GM23338 (cell line): ENCODE measurements at regions not wholly inside any gene's neighbourhood (a gene's known extent, or its start where the extent isn't known, plus 50 kb on each side); places are given as distances from the start of the nearest gene placed in this dataset.

ENCODE experiments used
- ATAC-seq: fragments of 200-7000 bp; cut with Tn5 transposase; 3 replicates; pipeline ENCODE4 v1.9.1; 2020
- DNase-seq: peaks from one replicate; pipeline ENCODE4 v3.0.0-alpha.2; 2015; ENCODE audit warnings: low spot score
- H2AFZ ChIP-seq: fragments of 200-600 bp; sonication (generic); 2 replicates; pipeline ENCODE4 v1.8.0; 2016; ENCODE audit warnings: antibody characterized with exemption, mild to moderate bottlenecking, moderate library complexity
- H3F3A ChIP-seq: fragments of 200-600 bp; sonication (generic); replicated peaks from 2 replicates; pipeline ENCODE4 v1.8.0; 2017; ENCODE audit warnings: antibody characterized with exemption, mixed run types, low read depth
- H3K27ac ChIP-seq: fragments of 200-600 bp; sonication (generic); 2 replicates; pipeline ENCODE4 v1.6.1; 2016; ENCODE audit warnings: low read depth
- H3K27me3 ChIP-seq: fragments of 200-600 bp; sonication (generic); 2 replicates; pipeline ENCODE4 v1.8.0; 2016; ENCODE audit warnings: mild to moderate bottlenecking, mixed run types, moderate library complexity; ENCODE audit not compliant: insufficient read depth
- H3K36me3 ChIP-seq: fragments of 200-600 bp; sonication (generic); 2 replicates; pipeline ENCODE4 v1.8.0; 2016; ENCODE audit warnings: mild to moderate bottlenecking; ENCODE audit not compliant: insufficient read depth
- H3K4me1 ChIP-seq: fragments of 200-600 bp; sonication (generic); 2 replicates; pipeline ENCODE4 v1.8.0; 2016; ENCODE audit warnings: mild to moderate bottlenecking, moderate library complexity; ENCODE audit not compliant: insufficient read depth
- H3K4me2 ChIP-seq: fragments of 200-600 bp; sonication (generic); 2 replicates; pipeline ENCODE4 v1.7.1; 2017; ENCODE audit warnings: mixed run types
- H3K4me3 ChIP-seq: fragments of 200-600 bp; sonication (generic); 2 replicates; pipeline ENCODE4 v1.6.1; 2016; ENCODE audit warnings: mixed run types
- H3K79me2 ChIP-seq: fragments of 200-600 bp; sonication (generic); replicated peaks from 2 replicates; pipeline ENCODE4 v1.8.0; 2017; ENCODE audit warnings: mild to moderate bottlenecking; ENCODE audit not compliant: insufficient read depth
- H3K9me2 ChIP-seq: fragments of 200-600 bp; sonication (generic); 2 replicates; pipeline ENCODE4 v1.8.0; 2017; ENCODE audit not compliant: insufficient read depth
- H4K20me1 ChIP-seq: fragments of 200-600 bp; sonication (generic); replicated peaks from 2 replicates; pipeline ENCODE4 v1.8.0; 2017; ENCODE audit warnings: mild to moderate bottlenecking; ENCODE audit not compliant: insufficient read depth
- H3K27ac Mint-ChIP-seq: 2 replicates; pipeline ENCODE4 v1.8.0; 2020; ENCODE audit warnings: inconsistent platforms, mild to moderate bottlenecking, moderate library complexity, mixed read lengths
- H3K27me3 Mint-ChIP-seq: 3 replicates; pipeline ENCODE4 v1.8.0; 2022; ENCODE audit warnings: low read depth, mild to moderate bottlenecking, moderate library complexity, mixed read lengths, inconsistent platforms; ENCODE audit not compliant: insufficient read depth, poor library complexity
- H3K36me3 Mint-ChIP-seq: 3 replicates; pipeline ENCODE4 v1.8.0; 2021; ENCODE audit warnings: low read depth, mild to moderate bottlenecking, inconsistent platforms, moderate library complexity, mixed read lengths
- H3K4me1 Mint-ChIP-seq: 3 replicates; pipeline ENCODE4 v1.8.0; 2020; ENCODE audit warnings: mild to moderate bottlenecking, inconsistent platforms, mixed read lengths
- H3K4me3 Mint-ChIP-seq: 3 replicates; pipeline ENCODE4 v1.8.0; 2021; ENCODE audit warnings: moderate library complexity, mild to moderate bottlenecking, inconsistent platforms, mixed read lengths
- H3K9me3 Mint-ChIP-seq: 3 replicates; pipeline ENCODE4 v1.8.0; 2020; ENCODE audit warnings: moderate library complexity, mild to moderate bottlenecking, inconsistent platforms, mixed read lengths
- CREB1 ChIP-seq: fragments of 250-450 bp; sonication (Bioruptor Pico); IDR thresholded peaks from 2 replicates; pipeline ENCODE4 v1.5.0; 2020; ENCODE audit warnings: low read depth, mild to moderate bottlenecking, moderate library complexity
- EZH2 ChIP-seq: fragments of 200-600 bp; sonication (generic); IDR thresholded peaks from one replicate; pipeline ENCODE4 v1.8.0; 2017; ENCODE audit warnings: antibody characterized with exemption, mild to moderate bottlenecking, low read depth; ENCODE audit not compliant: unreplicated experiment
- NANOG ChIP-seq: IDR thresholded peaks from 2 replicates; pipeline ENCODE4 v1.6.1; 2016; ENCODE audit warnings: antibody characterized with exemption, borderline replicate concordance
- POLR2AphosphoS5 ChIP-seq: IDR thresholded peaks from 2 replicates; pipeline ENCODE4 v1.6.1; 2016; ENCODE audit warnings: antibody characterized with exemption, low read depth
- STAT1 ChIP-seq: IDR thresholded peaks from one replicate; pipeline ENCODE4 v1.6.1; 2016; ENCODE audit warnings: antibody characterized with exemption; ENCODE audit not compliant: unreplicated experiment
- ZNF114 ChIP-seq: fragments of 250-450 bp; sonication (Bioruptor Pico); IDR thresholded peaks from 2 replicates; pipeline ENCODE4 v1.5.0; 2020; ENCODE audit warnings: mild to moderate bottlenecking, moderate library complexity
- ZNF331 ChIP-seq: fragments of 250-450 bp; sonication (Bioruptor Pico); IDR thresholded peaks from 2 replicates; pipeline ENCODE4 v1.5.0; 2020; ENCODE audit warnings: low read depth, mild to moderate bottlenecking, moderate library complexity
- TF ChIP-seq, protein P1 (sequence below): IDR thresholded peaks from 2 replicates; pipeline ENCODE4 v1.6.1; 2016; ENCODE audit warnings: antibody characterized with exemption
- TF ChIP-seq, protein P2 (sequence below): fragments of 250-450 bp; sonication (Bioruptor Pico); IDR thresholded peaks from 2 replicates; pipeline ENCODE4 v1.5.0; 2020; ENCODE audit warnings: mild to moderate bottlenecking, moderate library complexity
- TF ChIP-seq, protein P3 (sequence below), 2 experiments: fragments of 200-600 bp in 1 of 2; sonication (generic) in 1 of 2; conservative IDR thresholded peaks; 2 replicates each; pipeline versions ENCODE4 v1.5.1 to v1.6.1; 2016 to 2017; ENCODE audit warnings: antibody characterized with exemption in 2 of 2, low read depth in 2 of 2, mild to moderate bottlenecking in 2 of 2, moderate library complexity in 1 of 2

DNA sequence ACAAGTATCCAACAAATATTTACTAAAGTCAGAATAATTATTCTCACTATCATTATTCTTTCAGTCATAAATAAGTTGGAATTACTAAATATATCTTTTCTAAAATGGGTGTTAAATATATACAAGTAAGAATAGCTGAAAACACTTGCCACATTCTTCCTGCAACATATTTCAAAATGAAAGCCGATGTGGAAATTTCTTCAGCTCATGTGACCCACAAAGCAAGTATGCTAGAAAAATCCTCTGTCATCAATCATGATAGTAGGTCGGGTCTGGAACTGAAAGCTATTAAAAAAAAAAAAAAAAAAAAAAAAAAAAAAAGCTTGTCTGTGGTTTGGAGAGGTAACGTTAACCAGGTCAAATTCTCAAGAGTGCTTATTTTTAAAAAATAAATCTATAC lies 344.7 kb downstream of the NEBL start:
- no peak for DNase-seq
- Mint-ChIP-seq H3K9me3 (peaks cover 28% of the 10 kb centered on the region), H3K4me3 (no peak overlapping the region), H3K27me3 (no peaks in the 10 kb centered on the region), H3K36me3 (peaks cover 19% of the 10 kb centered on the region), H3K4me1 (no peaks in the 10 kb centered on the region), H3K27ac (no peak overlapping the region)
- H2AFZ ChIP-seq, result no peak overlapping the region
- H3K27me3 ChIP-seq, result no peaks in the 10 kb centered on the region
- ATAC-seq, result no peak
- H3K79me2 ChIP-seq, result no peaks in the 10 kb centered on the region
- H4K20me1 ChIP-seq, result no peaks in the 10 kb centered on the region
- no peak overlapping the region for H3K27ac ChIP-seq
- no peak overlapping the region for H3K4me3 ChIP-seq
- no peaks in the 10 kb centered on the region for H3K4me1 ChIP-seq
- peaks cover 5% of the 10 kb centered on the region; the same call in 1 of the 2 replicates for H3K9me2 ChIP-seq
- H3F3A ChIP-seq, result no peaks in the 10 kb centered on the region
- TF ChIP-seq STAT1 (no peak), POLR2AphosphoS5 (no peak), EZH2 (no peak), ZNF114 (CRISPR knock-in tag) (no peak), NANOG (no peak), ZNF331 (CRISPR knock-in tag) (no peak), CREB1 (no peak)
- TF ChIP-seq, protein P1, sequence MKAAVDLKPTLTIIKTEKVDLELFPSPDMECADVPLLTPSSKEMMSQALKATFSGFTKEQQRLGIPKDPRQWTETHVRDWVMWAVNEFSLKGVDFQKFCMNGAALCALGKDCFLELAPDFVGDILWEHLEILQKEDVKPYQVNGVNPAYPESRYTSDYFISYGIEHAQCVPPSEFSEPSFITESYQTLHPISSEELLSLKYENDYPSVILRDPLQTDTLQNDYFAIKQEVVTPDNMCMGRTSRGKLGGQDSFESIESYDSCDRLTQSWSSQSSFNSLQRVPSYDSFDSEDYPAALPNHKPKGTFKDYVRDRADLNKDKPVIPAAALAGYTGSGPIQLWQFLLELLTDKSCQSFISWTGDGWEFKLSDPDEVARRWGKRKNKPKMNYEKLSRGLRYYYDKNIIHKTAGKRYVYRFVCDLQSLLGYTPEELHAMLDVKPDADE, result no peak
- TF ChIP-seq, protein P2, sequence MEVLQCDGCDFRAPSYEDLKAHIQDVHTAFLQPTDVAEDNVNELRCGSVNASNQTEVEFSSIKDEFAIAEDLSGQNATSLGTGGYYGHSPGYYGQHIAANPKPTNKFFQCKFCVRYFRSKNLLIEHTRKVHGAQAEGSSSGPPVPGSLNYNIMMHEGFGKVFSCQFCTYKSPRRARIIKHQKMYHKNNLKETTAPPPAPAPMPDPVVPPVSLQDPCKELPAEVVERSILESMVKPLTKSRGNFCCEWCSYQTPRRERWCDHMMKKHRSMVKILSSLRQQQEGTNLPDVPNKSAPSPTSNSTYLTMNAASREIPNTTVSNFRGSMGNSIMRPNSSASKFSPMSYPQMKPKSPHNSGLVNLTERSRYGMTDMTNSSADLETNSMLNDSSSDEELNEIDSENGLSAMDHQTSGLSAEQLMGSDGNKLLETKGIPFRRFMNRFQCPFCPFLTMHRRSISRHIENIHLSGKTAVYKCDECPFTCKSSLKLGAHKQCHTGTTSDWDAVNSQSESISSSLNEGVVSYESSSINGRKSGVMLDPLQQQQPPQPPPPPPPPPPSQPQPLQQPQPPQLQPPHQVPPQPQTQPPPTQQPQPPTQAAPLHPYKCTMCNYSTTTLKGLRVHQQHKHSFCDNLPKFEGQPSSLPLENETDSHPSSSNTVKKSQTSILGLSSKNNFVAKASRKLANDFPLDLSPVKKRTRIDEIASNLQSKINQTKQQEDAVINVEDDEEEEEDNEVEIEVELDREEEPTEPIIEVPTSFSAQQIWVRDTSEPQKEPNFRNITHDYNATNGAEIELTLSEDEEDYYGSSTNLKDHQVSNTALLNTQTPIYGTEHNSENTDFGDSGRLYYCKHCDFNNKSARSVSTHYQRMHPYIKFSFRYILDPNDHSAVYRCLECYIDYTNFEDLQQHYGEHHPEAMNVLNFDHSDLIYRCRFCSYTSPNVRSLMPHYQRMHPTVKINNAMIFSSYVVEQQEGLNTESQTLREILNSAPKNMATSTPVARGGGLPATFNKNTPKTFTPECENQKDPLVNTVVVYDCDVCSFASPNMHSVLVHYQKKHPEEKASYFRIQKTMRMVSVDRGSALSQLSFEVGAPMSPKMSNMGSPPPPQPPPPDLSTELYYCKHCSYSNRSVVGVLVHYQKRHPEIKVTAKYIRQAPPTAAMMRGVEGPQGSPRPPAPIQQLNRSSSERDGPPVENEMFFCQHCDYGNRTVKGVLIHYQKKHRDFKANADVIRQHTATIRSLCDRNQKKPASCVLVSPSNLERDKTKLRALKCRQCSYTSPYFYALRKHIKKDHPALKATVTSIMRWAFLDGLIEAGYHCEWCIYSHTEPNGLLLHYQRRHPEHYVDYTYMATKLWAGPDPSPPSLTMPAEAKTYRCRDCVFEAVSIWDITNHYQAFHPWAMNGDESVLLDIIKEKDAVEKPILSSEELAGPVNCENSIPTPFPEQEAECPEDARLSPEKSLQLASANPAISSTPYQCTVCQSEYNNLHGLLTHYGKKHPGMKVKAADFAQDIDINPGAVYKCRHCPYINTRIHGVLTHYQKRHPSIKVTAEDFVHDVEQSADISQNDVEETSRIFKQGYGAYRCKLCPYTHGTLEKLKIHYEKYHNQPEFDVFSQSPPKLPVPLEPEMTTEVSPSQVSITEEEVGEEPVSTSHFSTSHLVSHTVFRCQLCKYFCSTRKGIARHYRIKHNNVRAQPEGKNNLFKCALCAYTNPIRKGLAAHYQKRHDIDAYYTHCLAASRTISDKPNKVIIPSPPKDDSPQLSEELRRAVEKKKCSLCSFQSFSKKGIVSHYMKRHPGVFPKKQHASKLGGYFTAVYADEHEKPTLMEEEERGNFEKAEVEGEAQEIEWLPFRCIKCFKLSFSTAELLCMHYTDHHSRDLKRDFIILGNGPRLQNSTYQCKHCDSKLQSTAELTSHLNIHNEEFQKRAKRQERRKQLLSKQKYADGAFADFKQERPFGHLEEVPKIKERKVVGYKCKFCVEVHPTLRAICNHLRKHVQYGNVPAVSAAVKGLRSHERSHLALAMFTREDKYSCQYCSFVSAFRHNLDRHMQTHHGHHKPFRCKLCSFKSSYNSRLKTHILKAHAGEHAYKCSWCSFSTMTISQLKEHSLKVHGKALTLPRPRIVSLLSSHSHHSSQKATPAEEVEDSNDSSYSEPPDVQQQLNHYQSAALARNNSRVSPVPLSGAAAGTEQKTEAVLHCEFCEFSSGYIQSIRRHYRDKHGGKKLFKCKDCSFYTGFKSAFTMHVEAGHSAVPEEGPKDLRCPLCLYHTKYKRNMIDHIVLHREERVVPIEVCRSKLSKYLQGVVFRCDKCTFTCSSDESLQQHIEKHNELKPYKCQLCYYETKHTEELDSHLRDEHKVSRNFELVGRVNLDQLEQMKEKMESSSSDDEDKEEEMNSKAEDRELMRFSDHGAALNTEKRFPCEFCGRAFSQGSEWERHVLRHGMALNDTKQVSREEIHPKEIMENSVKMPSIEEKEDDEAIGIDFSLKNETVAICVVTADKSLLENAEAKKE (CRISPR knock-in tag), result no peak
- TF ChIP-seq, protein P3, sequence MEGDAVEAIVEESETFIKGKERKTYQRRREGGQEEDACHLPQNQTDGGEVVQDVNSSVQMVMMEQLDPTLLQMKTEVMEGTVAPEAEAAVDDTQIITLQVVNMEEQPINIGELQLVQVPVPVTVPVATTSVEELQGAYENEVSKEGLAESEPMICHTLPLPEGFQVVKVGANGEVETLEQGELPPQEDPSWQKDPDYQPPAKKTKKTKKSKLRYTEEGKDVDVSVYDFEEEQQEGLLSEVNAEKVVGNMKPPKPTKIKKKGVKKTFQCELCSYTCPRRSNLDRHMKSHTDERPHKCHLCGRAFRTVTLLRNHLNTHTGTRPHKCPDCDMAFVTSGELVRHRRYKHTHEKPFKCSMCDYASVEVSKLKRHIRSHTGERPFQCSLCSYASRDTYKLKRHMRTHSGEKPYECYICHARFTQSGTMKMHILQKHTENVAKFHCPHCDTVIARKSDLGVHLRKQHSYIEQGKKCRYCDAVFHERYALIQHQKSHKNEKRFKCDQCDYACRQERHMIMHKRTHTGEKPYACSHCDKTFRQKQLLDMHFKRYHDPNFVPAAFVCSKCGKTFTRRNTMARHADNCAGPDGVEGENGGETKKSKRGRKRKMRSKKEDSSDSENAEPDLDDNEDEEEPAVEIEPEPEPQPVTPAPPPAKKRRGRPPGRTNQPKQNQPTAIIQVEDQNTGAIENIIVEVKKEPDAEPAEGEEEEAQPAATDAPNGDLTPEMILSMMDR (conservative IDR thresholded peaks at IDR 0.05; ENCODE audit: low read depth in 2 of 2), result no peak
- no peak overlapping the region for H3K4me2 ChIP-seq
- no peaks in the 10 kb centered on the region; the same call in 1 of the 2 replicates for H3K36me3 ChIP-seq
